Loucy (cell line): ENCODE measurements at regions not wholly inside any gene's neighbourhood (a gene's known extent, or its start where the extent isn't known, plus 50 kb on each side); places are given as distances from the start of the nearest gene placed in this dataset.
"Not testable (repeated sequence)": the region's sequence is repeated elsewhere in the genome, so short reads cannot be mapped to it uniquely, and the experiment has no call there.

Experiments used
- H2AFZ ChIP-seq: fragments of 200-600 bp; sonication (generic); 2 replicates; pipeline ENCODE4 v1.6.0; 2016; ENCODE audit warnings: antibody characterized with exemption, mild to moderate bottlenecking, low read length, moderate library complexity
- H3F3A ChIP-seq: fragments of 200-600 bp; 2 replicates; pipeline ENCODE4 v1.6.0; 2016; ENCODE audit warnings: antibody characterized with exemption, low read depth, mild to moderate bottlenecking
- H3K27me3 ChIP-seq: fragments of 200-600 bp; sonication (generic); 2 replicates; pipeline ENCODE4 v1.6.1; 2014; ENCODE audit warnings: low read length, mild to moderate bottlenecking; ENCODE audit not compliant: insufficient read depth, poor library complexity, severe bottlenecking
- H3K36me3 ChIP-seq: fragments of 200-600 bp; sonication (generic); 2 replicates; pipeline ENCODE4 v1.6.1; 2016; ENCODE audit warnings: low read length; ENCODE audit not compliant: insufficient read depth
- H3K4me1 ChIP-seq: fragments of 200-600 bp; sonication (generic); 2 replicates; pipeline ENCODE4 v1.5.1; 2014; ENCODE audit warnings: low read length, mild to moderate bottlenecking; ENCODE audit not compliant: insufficient read depth, poor library complexity, severe bottlenecking
- H3K4me2 ChIP-seq: fragments of 200-600 bp; sonication (generic); 2 replicates; pipeline ENCODE4 v1.6.0; 2014; ENCODE audit warnings: antibody characterized with exemption, low read length, low read depth, mild to moderate bottlenecking; ENCODE audit not compliant: poor library complexity, severe bottlenecking
- H3K4me3 ChIP-seq: fragments of 200-600 bp; sonication (generic); 2 replicates; pipeline ENCODE4 v1.5.1; 2014; ENCODE audit warnings: low read length, mild to moderate bottlenecking, mixed read lengths; ENCODE audit not compliant: poor library complexity, severe bottlenecking
- H3K79me2 ChIP-seq: fragments of 200-600 bp; sonication (generic); 2 replicates; pipeline ENCODE4 v1.6.1; 2014; ENCODE audit warnings: low read length; ENCODE audit not compliant: insufficient read depth
- H3K9ac ChIP-seq: fragments of 200-600 bp; sonication (generic); 2 replicates; pipeline ENCODE4 v1.6.0; 2014; ENCODE audit warnings: mild to moderate bottlenecking, low read depth, low read length, moderate library complexity; ENCODE audit not compliant: poor library complexity, severe bottlenecking
- H3K9me2 ChIP-seq: fragments of 200-600 bp; sonication (generic); replicated peaks from 2 replicates; pipeline ENCODE4 v1.6.1; 2016; ENCODE audit warnings: low read depth, low read length, mixed read lengths
- H3K9me3 ChIP-seq: fragments of 200-600 bp; sonication (generic); 2 replicates; pipeline ENCODE4 v1.6.1; 2014; ENCODE audit warnings: mild to moderate bottlenecking, antibody characterized with exemption, low read length, low read depth; ENCODE audit not compliant: insufficient read depth
- H4K20me1 ChIP-seq: fragments of 200-600 bp; sonication (generic); 2 replicates; pipeline ENCODE4 v1.6.0; 2014; ENCODE audit warnings: antibody characterized with exemption, low read length, mild to moderate bottlenecking; ENCODE audit not compliant: insufficient read depth, poor library complexity, severe bottlenecking
- CTCF ChIP-seq: fragments of 200-600 bp; sonication (generic); conservative IDR thresholded peaks from 2 replicates; pipeline ENCODE4 v1.5.1; 2014; ENCODE audit warnings: mild to moderate bottlenecking, antibody characterized with exemption, low read length

GRCh38 chr2:89326455-89326854, 635.0 kb downstream of the RPIA start:
- H3K9me3 ChIP-seq, H3K4me3 ChIP-seq, H3K4me1 ChIP-seq, H3F3A ChIP-seq, H3K9me2 ChIP-seq, H3K36me3 ChIP-seq, H3K4me2 ChIP-seq, H4K20me1 ChIP-seq, H2AFZ ChIP-seq, H3K79me2 ChIP-seq, H3K9ac ChIP-seq, H3K27me3 ChIP-seq: not testable (repeated sequence)
- peak; percentile 31 for TF ChIP-seq CTCF

- H3K4me2 ChIP-seq, H3K36me3 ChIP-seq, H3F3A ChIP-seq, H2AFZ ChIP-seq, H3K4me1 ChIP-seq, H3K9me3 ChIP-seq, H3K9ac ChIP-seq, H3K27me3 ChIP-seq, H3K4me3 ChIP-seq, H4K20me1 ChIP-seq, H3K79me2 ChIP-seq, H3K9me2 ChIP-seq: not testable (repeated sequence)
Measured at GRCh38 chr2:89328790-89329189, 637.3 kb downstream of the RPIA start.
